SU-DHL-6 (cell line): ENCODE measurements at regions not wholly inside any gene's neighbourhood (a gene's known extent, or its start where the extent isn't known, plus 50 kb on each side); places are given as distances from the start of the nearest gene placed in this dataset.

Experiments used
- EZH2phosphoT487 ChIP-seq: fragments of 200-600 bp; sonication (generic), shearing (Covaris generic); conservative IDR thresholded peaks from 2 replicates; pipeline ENCODE4 v1.6.1; 2018; ENCODE audit warnings: mild to moderate bottlenecking, antibody characterized with exemption, low read length, moderate library complexity, mixed read lengths
- TF ChIP-seq, protein P1 (sequence below): fragments of 200-600 bp; sonication (generic); IDR thresholded peaks from one replicate; pipeline ENCODE4 v1.5.1; 2017; ENCODE audit warnings: antibody characterized with exemption, mild to moderate bottlenecking, low read length, moderate library complexity; ENCODE audit not compliant: insufficient read depth, poor library complexity, severe bottlenecking

DNA sequence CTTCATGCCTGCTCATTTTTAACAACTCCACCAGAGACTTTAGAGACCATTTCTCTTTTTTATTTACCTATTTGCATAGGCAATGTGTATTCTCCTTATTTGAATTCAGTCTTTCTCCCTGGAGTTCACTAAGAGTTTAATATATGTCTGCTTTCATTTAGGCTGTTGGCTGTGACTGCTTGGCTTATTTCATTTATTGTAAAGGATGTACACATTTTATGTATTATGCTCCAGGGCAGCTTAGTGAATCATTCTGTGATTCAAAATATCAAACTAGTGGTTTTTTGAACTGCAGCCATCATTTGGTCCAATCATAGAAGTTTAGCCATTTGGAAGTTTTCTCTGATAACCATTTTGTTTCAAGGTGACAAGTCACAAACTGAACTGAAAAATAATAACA is 229.6 kb downstream of the LPIN1 start:
- TF ChIP-seq, protein P1, sequence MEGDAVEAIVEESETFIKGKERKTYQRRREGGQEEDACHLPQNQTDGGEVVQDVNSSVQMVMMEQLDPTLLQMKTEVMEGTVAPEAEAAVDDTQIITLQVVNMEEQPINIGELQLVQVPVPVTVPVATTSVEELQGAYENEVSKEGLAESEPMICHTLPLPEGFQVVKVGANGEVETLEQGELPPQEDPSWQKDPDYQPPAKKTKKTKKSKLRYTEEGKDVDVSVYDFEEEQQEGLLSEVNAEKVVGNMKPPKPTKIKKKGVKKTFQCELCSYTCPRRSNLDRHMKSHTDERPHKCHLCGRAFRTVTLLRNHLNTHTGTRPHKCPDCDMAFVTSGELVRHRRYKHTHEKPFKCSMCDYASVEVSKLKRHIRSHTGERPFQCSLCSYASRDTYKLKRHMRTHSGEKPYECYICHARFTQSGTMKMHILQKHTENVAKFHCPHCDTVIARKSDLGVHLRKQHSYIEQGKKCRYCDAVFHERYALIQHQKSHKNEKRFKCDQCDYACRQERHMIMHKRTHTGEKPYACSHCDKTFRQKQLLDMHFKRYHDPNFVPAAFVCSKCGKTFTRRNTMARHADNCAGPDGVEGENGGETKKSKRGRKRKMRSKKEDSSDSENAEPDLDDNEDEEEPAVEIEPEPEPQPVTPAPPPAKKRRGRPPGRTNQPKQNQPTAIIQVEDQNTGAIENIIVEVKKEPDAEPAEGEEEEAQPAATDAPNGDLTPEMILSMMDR, result no peak
- TF ChIP-seq EZH2phosphoT487, result no peak
